B cell (primary cell): ENCODE measurements at regions not wholly inside any gene's neighbourhood (a gene's known extent, or its start where the extent isn't known, plus 50 kb on each side); places are given as distances from the start of the nearest gene placed in this dataset.

ENCODE experiments used
- ATAC-seq: fragments of 200-7000 bp; cut with Tn5 transposase; one replicate; pipeline ENCODE4 v1.10.0; 2021; ENCODE audit warnings: low read depth, mild to moderate bottlenecking, moderate number of reproducible peaks, moderate library complexity
- CTCF ChIA-PET: fragments of 350-600 bp; sonication (Branson Sonifier 250); formaldehyde crosslinking; loops from one replicate; lab custom pipeline; 2021; ENCODE audit warnings: antibody characterized with exemption, inconsistent platforms; lab: Charles Lee
- POLR2A ChIA-PET: fragments of 350-600 bp; sonication (Branson Sonifier 250); formaldehyde crosslinking; loops from one replicate; lab custom pipeline; 2021; ENCODE audit warnings: antibody characterized with exemption; lab: Charles Lee
- DNase-seq: peaks from one replicate; pipeline ENCODE4 v3.0.0; 2013
- H2AFZ ChIP-seq: 2 replicates; pipeline ENCODE4 v1.6.1; 2012; ENCODE audit warnings: mild to moderate bottlenecking, low read depth, low read length; ENCODE audit not compliant: insufficient read depth, poor library complexity, severe bottlenecking
- H3K27ac ChIP-seq, 2 donors: 1 replicate in 1 of 2; 2 replicates in 1 of 2; pipeline ENCODE4 v1.5.1; 2012 to 2013; ENCODE audit warnings: low read length in 2 of 2, mild to moderate bottlenecking in 2 of 2, moderate library complexity in 1 of 2
- H3K27me3 ChIP-seq, 4 experiments: fragments of 200-600 bp in 1 of 4; sonication (generic) in 1 of 4; replicated peaks in 1 of 4; 1 replicate in 2 of 4; 2 replicates in 2 of 4; pipeline versions ENCODE4 v1.6.1 to v1.7.0; 2013 to 2016; ENCODE audit warnings: low read length in 3 of 4, mild to moderate bottlenecking in 2 of 4, mixed read lengths in 1 of 4, moderate library complexity in 1 of 4; ENCODE audit not compliant: insufficient read depth in 4 of 4, control insufficient read depth in 3 of 4; ENCODE audit errors: control extremely low read depth in 1 of 4
- H3K36me3 ChIP-seq, 2 experiments: replicated peaks in 1 of 2; 1 replicate in 1 of 2; 2 replicates in 1 of 2; pipeline versions ENCODE4 v1.6.1 to v1.7.1; 2013; ENCODE audit warnings: low read length in 1 of 2; ENCODE audit not compliant: insufficient read depth in 2 of 2, control insufficient read depth in 1 of 2; ENCODE audit errors: control extremely low read depth in 1 of 2, extremely low read depth in 1 of 2
- H3K4me1 ChIP-seq, 2 donors: fragments of 200-600 bp in 1 of 2; sonication (generic) in 1 of 2; 1 replicate in 1 of 2; 2 replicates in 1 of 2; pipeline versions ENCODE4 v1.5.1 to v1.6.1; 2013 to 2017; ENCODE audit warnings: low read length in 2 of 2; ENCODE audit not compliant: control insufficient read depth in 2 of 2, insufficient read depth in 2 of 2
- H3K4me2 ChIP-seq: replicated peaks from 2 replicates; pipeline ENCODE3; 2012; ENCODE audit warnings: mild to moderate bottlenecking, low read depth, low read length; ENCODE audit not compliant: poor library complexity, severe bottlenecking
- H3K4me3 ChIP-seq, 5 experiments: fragments of 200-600 bp in 1 of 5; sonication (generic) in 1 of 5; 1 replicate in 3 of 5; 2 replicates in 2 of 5; pipeline versions ENCODE4 v1.5.1 to v1.7.0; 2011 to 2016; ENCODE audit warnings: low read length in 4 of 5, mild to moderate bottlenecking in 4 of 5, low read depth in 2 of 5, control low read depth in 1 of 5, moderate library complexity in 1 of 5; ENCODE audit not compliant: insufficient read depth in 1 of 5; ENCODE audit errors: control extremely low read depth in 1 of 5, extremely low read depth in 1 of 5
- H3K79me2 ChIP-seq: fragments of 200-600 bp; sonication (generic); one replicate; pipeline ENCODE4 v1.6.0; 2016; ENCODE audit warnings: low read length; ENCODE audit not compliant: control insufficient read depth, insufficient read depth
- H3K9ac ChIP-seq: fragments of 200-600 bp; sonication (generic); 2 replicates; pipeline ENCODE4 v1.6.1; 2017; ENCODE audit warnings: mild to moderate bottlenecking, low read length, moderate library complexity
- H3K9me3 ChIP-seq, 3 donors: one replicate each; pipeline versions ENCODE4 v1.6.1 to v1.7.1; 2013; ENCODE audit warnings: low read length in 2 of 3; ENCODE audit not compliant: control insufficient read depth in 2 of 3, insufficient read depth in 1 of 3; ENCODE audit errors: control extremely low read depth in 1 of 3
- H4K20me1 ChIP-seq: 2 replicates; pipeline ENCODE4 v1.6.0; 2012; ENCODE audit warnings: mild to moderate bottlenecking, low read length; ENCODE audit not compliant: insufficient read depth, control insufficient read depth, poor library complexity, severe bottlenecking
- H3K27ac Mint-ChIP-seq: one replicate; pipeline ENCODE4 v1.8.0; 2021; ENCODE audit warnings: mixed read lengths
- H3K27me3 Mint-ChIP-seq: one replicate; pipeline ENCODE4 v1.8.0; 2021; ENCODE audit warnings: mixed read lengths
- H3K4me1 Mint-ChIP-seq: one replicate; pipeline ENCODE4 v1.8.0; 2021; ENCODE audit warnings: mixed read lengths
- H3K4me3 Mint-ChIP-seq: one replicate; pipeline ENCODE4 v1.8.0; 2021; ENCODE audit warnings: mixed read lengths
- H3K9me3 Mint-ChIP-seq: one replicate; pipeline ENCODE4 v1.8.0; 2022; ENCODE audit warnings: mixed read lengths; ENCODE audit not compliant: insufficient read depth
- EZH2 ChIP-seq: IDR thresholded peaks from 2 replicates; pipeline ENCODE4 v1.6.1; 2012; ENCODE audit warnings: borderline replicate concordance, low read depth, mild to moderate bottlenecking, moderate library complexity, low read length; ENCODE audit not compliant: insufficient read depth, poor library complexity, severe bottlenecking
- WGBS: methylation state at CpG from one replicate; pipeline ENCODE4 v1.1.5; 2013; ENCODE audit warnings: missing lambda C conversion rate; ENCODE audit not compliant: insufficient coverage; 5-methylcytosine and 5-hydroxymethylcytosine counted together
- intact Hi-C: fragments of 100-400 bp; cut with micrococcal nuclease; formaldehyde crosslinking; loops from one replicate; pipeline ENCODE4 v1.10.0; 2022
- TF ChIP-seq, protein P1 (sequence below): fragments of 200-600 bp; IDR thresholded peaks from one replicate; pipeline ENCODE4 v1.8.0; 2022; ENCODE audit warnings: antibody characterized with exemption, mild to moderate bottlenecking

- WGBS, result 81% methylated on average over 2 of the region's 3 CpGs
- H3K4me2 ChIP-seq, result no peak overlapping the region
- Mint-ChIP-seq H3K4me3 (no peak overlapping the region), H3K4me1 (peaks cover 2% of the 10 kb centered on the region), H3K27me3 (peaks cover 10% of the 10 kb centered on the region), H3K9me3 (peaks cover 3% of the 10 kb centered on the region), H3K27ac (no peak overlapping the region)
- no peaks in the 10 kb centered on the region for H3K36me3 ChIP-seq
- no peaks in the 10 kb centered on the region for H4K20me1 ChIP-seq
- H3K4me1 ChIP-seq, result no peaks in the 10 kb centered on the region
- H2AFZ ChIP-seq, result no peak overlapping the region
- no peaks in the 10 kb centered on the region for H3K27me3 ChIP-seq
- no peak overlapping the region for H3K27ac ChIP-seq
- H3K9ac ChIP-seq, result no peak overlapping the region
- ChIA-PET POLR2A (no interaction called here), CTCF (no interaction called here)
- H3K4me3 ChIP-seq, result no peak overlapping the region
- H3K9me3 ChIP-seq, result peaks cover 2 to 9% (median 2%) of the 10 kb centered on the region in 3 donors
- TF ChIP-seq, protein P1, sequence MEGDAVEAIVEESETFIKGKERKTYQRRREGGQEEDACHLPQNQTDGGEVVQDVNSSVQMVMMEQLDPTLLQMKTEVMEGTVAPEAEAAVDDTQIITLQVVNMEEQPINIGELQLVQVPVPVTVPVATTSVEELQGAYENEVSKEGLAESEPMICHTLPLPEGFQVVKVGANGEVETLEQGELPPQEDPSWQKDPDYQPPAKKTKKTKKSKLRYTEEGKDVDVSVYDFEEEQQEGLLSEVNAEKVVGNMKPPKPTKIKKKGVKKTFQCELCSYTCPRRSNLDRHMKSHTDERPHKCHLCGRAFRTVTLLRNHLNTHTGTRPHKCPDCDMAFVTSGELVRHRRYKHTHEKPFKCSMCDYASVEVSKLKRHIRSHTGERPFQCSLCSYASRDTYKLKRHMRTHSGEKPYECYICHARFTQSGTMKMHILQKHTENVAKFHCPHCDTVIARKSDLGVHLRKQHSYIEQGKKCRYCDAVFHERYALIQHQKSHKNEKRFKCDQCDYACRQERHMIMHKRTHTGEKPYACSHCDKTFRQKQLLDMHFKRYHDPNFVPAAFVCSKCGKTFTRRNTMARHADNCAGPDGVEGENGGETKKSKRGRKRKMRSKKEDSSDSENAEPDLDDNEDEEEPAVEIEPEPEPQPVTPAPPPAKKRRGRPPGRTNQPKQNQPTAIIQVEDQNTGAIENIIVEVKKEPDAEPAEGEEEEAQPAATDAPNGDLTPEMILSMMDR, result no peak
- no peak for TF ChIP-seq EZH2
- H3K79me2 ChIP-seq, result no peaks in the 10 kb centered on the region
- ATAC-seq (no peak), DNase-seq (no peak)
- intact Hi-C loops, result no loop called here
These were observed 110.1 kb upstream of the ABCA1 start for GRCh38 chr9:105038051-105038450.

GRCh38 chr9:105039175-105039799, 111.3 kb upstream of the ABCA1 start:
- intact Hi-C loops, result no loop called here
- 44% methylated on average over 2 of the region's 3 CpGs for WGBS

More at GRCh38 chr9:105039175-105039799, 111.3 kb upstream of the ABCA1 start:
- Histone ChIP-seq H3K27me3 (no peaks in the 10 kb centered on the region), H3K27ac (no peak overlapping the region), H3K4me2 (no peak overlapping the region), H3K79me2 (no peaks in the 10 kb centered on the region), H3K9ac (no peak overlapping the region), H3K4me1 (no peaks in the 10 kb centered on the region), H3K36me3 (no peaks in the 10 kb centered on the region), H3K9me3 (peaks cover 0 to 3% (median 0%) of the 10 kb centered on the region in 3 donors), H2AFZ (no peak overlapping the region), H3K4me3 (no peak overlapping the region), H4K20me1 (no peaks in the 10 kb centered on the region)
- no peak for ATAC-seq
- no peak overlapping the region for H3K4me3 Mint-ChIP-seq
- peaks cover 3% of the 10 kb centered on the region for H3K9me3 Mint-ChIP-seq
- CTCF ChIA-PET, result no interaction called here
- TF ChIP-seq EZH2, result no peak
- TF ChIP-seq, protein P1, result no peak
- H3K4me1 Mint-ChIP-seq, result peaks cover 2% of the 10 kb centered on the region
- POLR2A ChIA-PET, result no interaction called here
- no peak for DNase-seq
- no peak overlapping the region for H3K27ac Mint-ChIP-seq
- peaks cover 10% of the 10 kb centered on the region for H3K27me3 Mint-ChIP-seq
